ENCODE measurements at regions not wholly inside any gene's neighbourhood (a gene's known extent, or its start where the extent isn't known, plus 50 kb on each side); places are given as distances from the start of the nearest gene placed in this dataset.

- Histone ChIP-seq H3F3A (ENCODE audit: low read depth) (no peaks in the 10 kb centered on the region), H3K9me2 (replicated peaks; ENCODE audit: low read depth, low read length) (no peaks in the 10 kb centered on the region), H3K4me1 (ENCODE audit: insufficient read depth, low read length, poor library complexity, severe bottlenecking) (no peaks in the 10 kb centered on the region), H2AFZ (ENCODE audit: low read length) (no peak overlapping the region), H3K4me2 (ENCODE audit: low read depth, low read length, poor library complexity, severe bottlenecking) (no peak overlapping the region), H3K79me2 (ENCODE audit: insufficient read depth, low read length) (no peaks in the 10 kb centered on the region), H3K4me3 (ENCODE audit: low read length, poor library complexity, severe bottlenecking) (no peak overlapping the region), H3K27me3 (ENCODE audit: insufficient read depth, low read length, poor library complexity, severe bottlenecking) (no peaks in the 10 kb centered on the region), H3K9me3 (ENCODE audit: insufficient read depth, low read depth, low read length) (no peaks in the 10 kb centered on the region), H4K20me1 (ENCODE audit: insufficient read depth, low read length, poor library complexity, severe bottlenecking) (no peaks in the 10 kb centered on the region), H3K36me3 (ENCODE audit: insufficient read depth, low read length) (no peaks in the 10 kb centered on the region), H3K9ac (ENCODE audit: low read depth, low read length, poor library complexity, severe bottlenecking) (no peak overlapping the region)
- TF ChIP-seq EZH2phosphoT487 (IDR thresholded peaks at IDR 0.05; ENCODE audit: borderline replicate concordance) (no peak), CTCF (conservative IDR thresholded peaks at IDR 0.05; ENCODE audit: low read length) (no peak)
Observed at GRCh38 chr20:55291261-55291660, 714.1 kb downstream of the CBLN4 start.

- Histone ChIP-seq H3K9me2 (replicated peaks; ENCODE audit: low read depth, low read length) (no peaks in the 10 kb centered on the region), H2AFZ (ENCODE audit: low read length) (no peak overlapping the region), H3K36me3 (ENCODE audit: insufficient read depth, low read length) (no peaks in the 10 kb centered on the region), H3K9me3 (ENCODE audit: insufficient read depth, low read depth, low read length) (no peaks in the 10 kb centered on the region), H3K4me2 (ENCODE audit: low read depth, low read length, poor library complexity, severe bottlenecking) (no peak overlapping the region), H3K27me3 (ENCODE audit: insufficient read depth, low read length, poor library complexity, severe bottlenecking) (no peaks in the 10 kb centered on the region), H3K9ac (ENCODE audit: low read depth, low read length, poor library complexity, severe bottlenecking) (no peak overlapping the region), H4K20me1 (ENCODE audit: insufficient read depth, low read length, poor library complexity, severe bottlenecking) (no peaks in the 10 kb centered on the region), H3K79me2 (ENCODE audit: insufficient read depth, low read length) (no peaks in the 10 kb centered on the region), H3K4me3 (ENCODE audit: low read length, poor library complexity, severe bottlenecking) (no peak overlapping the region), H3F3A (ENCODE audit: low read depth) (no peaks in the 10 kb centered on the region), H3K4me1 (ENCODE audit: insufficient read depth, low read length, poor library complexity, severe bottlenecking) (no peaks in the 10 kb centered on the region)
- no peak for TF ChIP-seq CTCF (conservative IDR thresholded peaks at IDR 0.05; ENCODE audit: low read length)
- TF ChIP-seq EZH2phosphoT487 (IDR thresholded peaks at IDR 0.05; ENCODE audit: borderline replicate concordance) = no peak
Observed at GRCh38 chr20:55283889-55284288, 721.4 kb downstream of the CBLN4 start.

- Histone ChIP-seq H3K27me3 (ENCODE audit: insufficient read depth, low read length, poor library complexity, severe bottlenecking) (no peaks in the 10 kb centered on the region), H3K79me2 (ENCODE audit: insufficient read depth, low read length) (no peaks in the 10 kb centered on the region), H3K4me2 (ENCODE audit: low read depth, low read length, poor library complexity, severe bottlenecking) (no peak overlapping the region), H3K9me3 (ENCODE audit: insufficient read depth, low read depth, low read length) (no peaks in the 10 kb centered on the region), H3K9me2 (replicated peaks; ENCODE audit: low read depth, low read length) (no peaks in the 10 kb centered on the region), H4K20me1 (ENCODE audit: insufficient read depth, low read length, poor library complexity, severe bottlenecking) (no peaks in the 10 kb centered on the region), H3K9ac (ENCODE audit: low read depth, low read length, poor library complexity, severe bottlenecking) (no peak overlapping the region), H3K36me3 (ENCODE audit: insufficient read depth, low read length) (no peaks in the 10 kb centered on the region), H2AFZ (ENCODE audit: low read length) (no peak overlapping the region), H3K4me1 (ENCODE audit: insufficient read depth, low read length, poor library complexity, severe bottlenecking) (no peaks in the 10 kb centered on the region), H3K4me3 (ENCODE audit: low read length, poor library complexity, severe bottlenecking) (no peak overlapping the region), H3F3A (ENCODE audit: low read depth) (no peaks in the 10 kb centered on the region)
- TF ChIP-seq EZH2phosphoT487 (IDR thresholded peaks at IDR 0.05; ENCODE audit: borderline replicate concordance) = no peak
- TF ChIP-seq CTCF (conservative IDR thresholded peaks at IDR 0.05; ENCODE audit: low read length) = no peak
Observed at GRCh38 chr20:55273149-55273548, 732.2 kb downstream of the CBLN4 start.
